GM13977 (cell line): ENCODE measurements at regions not wholly inside any gene's neighbourhood (a gene's known extent, or its start where the extent isn't known, plus 50 kb on each side); places are given as distances from the start of the nearest gene placed in this dataset.

Experiments
- DNase-seq: peaks from one replicate; pipeline ENCODE4 v3.0.0; 2012; ENCODE audit warnings: low spot score
- in situ Hi-C: fragments of 300-500 bp; cut with MboI; formaldehyde crosslinking; loops from one replicate; pipeline ENCODE4 v1.12.0; 2022; ENCODE audit warnings: low sequenced_read_pairs, low pct_unique_long_range_greater_than_20kb, mixed read lengths, inconsistent platforms; ENCODE audit not compliant: unreplicated experiment
- TF ChIP-seq, protein P1 (sequence below): IDR thresholded peaks from 2 replicates; pipeline ENCODE4 v1.5.1; 2012; ENCODE audit warnings: mild to moderate bottlenecking, control low read depth; ENCODE audit not compliant: insufficient read depth; ENCODE audit errors: extremely low read depth, missing control alignments

DNA sequence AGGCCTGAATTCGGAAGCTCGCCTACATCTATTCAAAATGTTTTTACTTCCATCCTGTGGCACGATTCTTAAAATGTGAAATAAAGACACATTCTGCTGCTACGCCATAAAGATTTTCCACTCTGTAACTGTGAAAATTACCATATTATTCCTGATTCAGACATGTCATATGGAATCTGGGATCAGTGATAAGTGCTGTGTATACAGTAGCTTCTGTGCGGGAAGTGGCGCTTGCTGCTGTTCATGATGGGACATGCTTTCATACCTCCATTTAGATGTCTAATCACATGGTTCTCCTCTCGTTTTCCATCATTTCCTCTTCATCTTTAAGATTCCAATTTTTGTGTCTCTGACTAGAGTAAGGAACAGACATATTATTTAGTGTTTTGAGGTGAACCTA is 163.2 kb downstream of the TMEM182 start:
- in situ Hi-C loops: no loop called here
- no peak for DNase-seq
- TF ChIP-seq, protein P1, sequence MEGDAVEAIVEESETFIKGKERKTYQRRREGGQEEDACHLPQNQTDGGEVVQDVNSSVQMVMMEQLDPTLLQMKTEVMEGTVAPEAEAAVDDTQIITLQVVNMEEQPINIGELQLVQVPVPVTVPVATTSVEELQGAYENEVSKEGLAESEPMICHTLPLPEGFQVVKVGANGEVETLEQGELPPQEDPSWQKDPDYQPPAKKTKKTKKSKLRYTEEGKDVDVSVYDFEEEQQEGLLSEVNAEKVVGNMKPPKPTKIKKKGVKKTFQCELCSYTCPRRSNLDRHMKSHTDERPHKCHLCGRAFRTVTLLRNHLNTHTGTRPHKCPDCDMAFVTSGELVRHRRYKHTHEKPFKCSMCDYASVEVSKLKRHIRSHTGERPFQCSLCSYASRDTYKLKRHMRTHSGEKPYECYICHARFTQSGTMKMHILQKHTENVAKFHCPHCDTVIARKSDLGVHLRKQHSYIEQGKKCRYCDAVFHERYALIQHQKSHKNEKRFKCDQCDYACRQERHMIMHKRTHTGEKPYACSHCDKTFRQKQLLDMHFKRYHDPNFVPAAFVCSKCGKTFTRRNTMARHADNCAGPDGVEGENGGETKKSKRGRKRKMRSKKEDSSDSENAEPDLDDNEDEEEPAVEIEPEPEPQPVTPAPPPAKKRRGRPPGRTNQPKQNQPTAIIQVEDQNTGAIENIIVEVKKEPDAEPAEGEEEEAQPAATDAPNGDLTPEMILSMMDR: no peak

DNA sequence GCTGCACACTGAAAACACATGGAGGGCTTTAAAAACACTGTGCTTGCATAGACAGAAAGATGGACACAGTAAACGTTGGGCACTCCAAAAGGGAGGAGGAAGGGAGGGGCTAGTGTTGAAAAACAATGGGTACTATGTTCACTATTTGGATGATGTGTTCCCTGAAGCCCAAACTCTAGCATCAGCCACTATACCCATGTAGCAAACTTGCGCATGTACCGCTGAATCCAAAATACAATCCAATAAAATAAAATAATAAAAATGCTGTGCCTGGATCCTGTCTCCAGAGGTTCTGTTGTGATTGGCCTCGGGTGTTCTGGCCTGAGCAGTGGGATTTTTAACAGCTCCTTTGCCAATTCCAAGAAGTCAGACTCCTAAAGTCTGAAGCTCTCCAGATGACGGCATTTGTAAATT is 166.0 kb downstream of the TMEM182 start:
- no peak for DNase-seq
- in situ Hi-C loops: no loop called here
- TF ChIP-seq, protein P1: no peak

DNA sequence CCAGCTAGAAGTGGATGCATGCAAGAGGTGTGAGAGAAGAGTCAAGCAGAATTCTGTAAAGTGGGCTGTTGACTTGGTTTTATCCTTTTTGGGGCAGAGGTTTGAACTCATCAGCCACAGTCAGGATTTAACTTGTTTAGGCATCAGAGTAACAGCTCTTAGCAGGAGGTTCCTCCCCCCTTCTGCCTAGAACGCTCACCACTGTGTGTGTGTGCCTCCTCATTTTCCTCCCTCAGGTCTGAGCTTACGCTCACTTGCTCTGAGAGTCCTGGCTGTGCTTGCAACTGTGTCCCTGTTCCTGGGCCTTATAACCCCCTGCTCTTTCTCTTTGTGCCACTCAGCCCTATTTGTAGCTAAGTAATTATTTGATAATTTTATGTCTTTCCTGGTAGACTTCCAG is 167.9 kb downstream of the TMEM182 start:
- in situ Hi-C loops: no loop called here
- DNase-seq: no peak
- TF ChIP-seq, protein P1: no peak

DNA sequence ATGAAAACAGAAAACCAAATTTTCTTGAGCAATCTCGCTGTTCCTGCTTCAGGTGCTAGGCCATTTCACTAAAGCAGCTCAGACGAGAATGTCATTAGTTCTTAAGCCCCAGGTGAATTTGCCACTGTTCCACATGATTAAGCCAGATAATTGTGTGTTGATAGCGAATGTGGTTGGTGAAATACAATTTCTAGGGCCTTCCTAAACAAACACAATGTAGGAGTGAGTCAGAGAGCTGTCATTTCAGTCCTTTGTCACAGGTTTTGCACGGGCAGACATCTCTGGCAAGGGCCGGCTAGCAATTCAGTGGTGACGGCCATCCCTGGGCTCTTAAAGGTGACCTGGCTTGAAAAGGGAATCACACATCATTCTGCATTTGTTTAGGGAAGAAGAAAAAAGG is 170.7 kb downstream of the TMEM182 start:
- TF ChIP-seq, protein P1: no peak
- DNase-seq: no peak
- in situ Hi-C loops: no loop called here

DNA sequence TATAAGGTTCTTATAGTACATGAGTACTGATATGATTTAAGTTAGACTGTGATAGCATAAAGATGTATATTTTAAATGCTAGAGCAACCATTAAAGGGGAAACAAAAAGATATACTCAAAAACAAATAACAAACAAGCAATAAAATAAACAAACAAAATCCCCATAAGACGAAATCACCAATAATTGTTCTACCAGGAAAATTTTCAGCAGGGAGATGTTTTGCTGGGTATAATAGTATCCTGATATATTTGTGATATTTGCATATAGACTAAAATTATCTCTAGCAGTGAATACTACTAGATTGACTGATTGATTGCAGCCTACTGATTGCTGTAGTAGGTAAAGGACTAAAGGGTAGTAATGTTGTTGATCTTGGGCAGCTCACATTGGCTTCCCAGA is 177.4 kb downstream of the TMEM182 start:
- TF ChIP-seq, protein P1: no peak
- no peak for DNase-seq
- in situ Hi-C loops: no loop called here

DNA sequence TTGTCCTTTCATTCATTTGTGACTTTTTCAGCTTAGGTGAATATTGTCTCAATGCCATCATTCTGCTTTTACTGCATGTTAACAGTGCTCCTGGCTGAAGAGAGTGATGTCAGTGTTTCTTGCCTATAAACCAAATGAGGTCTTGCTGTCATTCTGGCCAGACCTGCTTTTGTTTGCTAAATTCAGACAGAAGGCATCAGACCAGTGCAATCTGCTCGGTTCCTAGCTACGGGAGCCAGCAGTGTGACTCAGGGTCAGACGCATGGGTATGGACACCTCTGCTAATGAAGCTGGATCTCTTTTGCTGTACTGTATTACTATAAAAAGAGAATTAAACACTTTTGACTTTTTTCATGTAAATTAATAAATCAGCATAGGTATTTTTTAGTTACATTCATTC is 178.9 kb downstream of the TMEM182 start:
- no peak for DNase-seq
- in situ Hi-C loops: no loop called here

More for the DNA sequence above, 178.9 kb downstream of the TMEM182 start:
- TF ChIP-seq, protein P1: no peak
